ENCODE measurements at regions not wholly inside any gene's neighbourhood (a gene's known extent, or its start where the extent isn't known, plus 50 kb on each side); places are given as distances from the start of the nearest gene placed in this dataset.
"Not testable (repeated sequence)": the region's sequence is repeated elsewhere in the genome, so short reads cannot be mapped to it uniquely, and the experiment has no call there.

- Histone ChIP-seq H3K36me3 (ENCODE audit: control insufficient read depth, insufficient read depth, low read length) (no peaks in the 10 kb centered on the region), H3K4me1 (ENCODE audit: control insufficient read depth, insufficient read depth, low read length) (no peaks in the 10 kb centered on the region), H3K27ac (ENCODE audit: low read length) (no peak overlapping the region), H3K4me3 (ENCODE audit: low read length) (no peak overlapping the region), H3K27me3 (ENCODE audit: control insufficient read depth, insufficient read depth, low read length) (no peaks in the 10 kb centered on the region), H3K9me3 (ENCODE audit: control insufficient read depth, insufficient read depth, low read length) (no peaks in the 10 kb centered on the region)
- WGBS (ENCODE audit: insufficient coverage, insufficient read length), result no CpG with 5 or more reads among the region's 4 CpGs
- no peak for DNase-seq (ENCODE audit: low read depth, low spot score)
Measured at GRCh38 chr1:157437296-157437695, 115.0 kb downstream of the FCRL5 start.

- Histone ChIP-seq H3K27me3 (ENCODE audit: control insufficient read depth, insufficient read depth, low read length) (no peaks in the 10 kb centered on the region), H3K4me1 (ENCODE audit: control insufficient read depth, insufficient read depth, low read length) (no peaks in the 10 kb centered on the region), H3K4me3 (ENCODE audit: low read length) (no peak overlapping the region), H3K9me3 (ENCODE audit: control insufficient read depth, insufficient read depth, low read length) (no peaks in the 10 kb centered on the region), H3K27ac (ENCODE audit: low read length) (no peak overlapping the region), H3K36me3 (ENCODE audit: control insufficient read depth, insufficient read depth, low read length) (no peaks in the 10 kb centered on the region)
- no CpG with 5 or more reads among the region's 5 CpGs for WGBS (ENCODE audit: insufficient coverage, insufficient read length)
- DNase-seq (ENCODE audit: low read depth, low spot score), result no peak
Measured at GRCh38 chr1:157431751-157432150, 120.6 kb downstream of the FCRL5 start.

DNA sequence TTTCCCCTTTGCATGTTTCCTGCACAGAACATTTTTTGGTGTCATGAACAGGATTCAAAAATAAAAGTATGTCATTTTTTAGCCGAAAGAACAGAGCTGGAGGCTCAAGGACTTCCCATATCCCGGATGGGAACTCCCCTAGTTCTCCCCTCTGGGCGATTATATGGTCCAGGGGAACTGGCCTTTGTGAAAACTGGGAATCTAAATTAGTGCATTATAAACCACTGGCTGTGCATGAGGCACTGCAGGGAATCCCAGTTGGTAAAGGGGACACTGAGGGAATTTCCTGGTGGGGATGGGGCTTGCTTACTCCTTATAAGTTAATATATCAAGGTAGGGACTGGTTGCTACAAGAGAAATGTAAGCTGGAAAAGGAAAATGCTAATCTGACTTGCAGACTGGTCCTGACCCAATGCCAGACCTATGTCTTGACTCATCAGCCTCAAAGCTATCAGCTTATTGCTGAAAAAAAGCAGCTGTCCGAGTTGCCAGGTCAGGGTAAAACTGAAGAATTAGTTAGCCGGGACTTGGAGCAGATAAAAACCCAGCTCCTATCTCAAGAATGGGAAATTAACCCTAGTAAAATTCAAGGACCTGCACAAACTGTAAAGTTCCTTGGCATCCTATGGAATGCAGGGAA, 122.6 kb downstream of the FCRL5 start:
- Histone ChIP-seq H3K27ac (ENCODE audit: low read length) (no peak overlapping the region), H3K4me3 (ENCODE audit: low read length) (no peak overlapping the region), H3K36me3 (ENCODE audit: control insufficient read depth, insufficient read depth, low read length) (no peaks in the 10 kb centered on the region), H3K4me1 (ENCODE audit: control insufficient read depth, insufficient read depth, low read length) (no peaks in the 10 kb centered on the region), H3K27me3 (ENCODE audit: control insufficient read depth, insufficient read depth, low read length) (no peaks in the 10 kb centered on the region), H3K9me3 (ENCODE audit: control insufficient read depth, insufficient read depth, low read length) (no peaks in the 10 kb centered on the region)
- WGBS (ENCODE audit: insufficient coverage, insufficient read length), result no CpG with 5 or more reads among the region's 5 CpGs
- DNase-seq (ENCODE audit: low read depth, low spot score), result no peak

DNA sequence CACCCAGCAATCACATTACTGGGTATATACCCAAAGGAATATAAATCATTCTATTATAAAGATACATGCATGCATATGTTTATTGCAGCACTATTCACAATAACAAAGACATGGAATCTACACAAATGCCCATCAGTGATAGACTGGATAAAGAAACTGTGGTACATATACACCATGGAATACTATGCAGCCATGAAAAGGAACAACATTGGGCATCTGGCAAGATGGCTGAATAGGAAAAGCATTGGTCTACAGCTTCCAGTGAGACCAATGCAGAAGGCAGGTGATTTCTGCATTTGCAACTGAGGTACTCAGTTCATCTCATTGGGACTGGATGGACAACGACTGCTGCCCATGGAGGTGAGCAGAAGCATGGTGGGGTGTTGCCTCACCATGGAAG, 128.6 kb downstream of the FCRL5 start:
- not testable (repeated sequence) for H3K27me3 ChIP-seq (ENCODE audit: control insufficient read depth, insufficient read depth, low read length); DNase-seq (ENCODE audit: low read depth, low spot score); H3K9me3 ChIP-seq (ENCODE audit: control insufficient read depth, insufficient read depth, low read length); H3K27ac ChIP-seq (ENCODE audit: low read length); H3K4me3 ChIP-seq (ENCODE audit: low read length); H3K4me1 ChIP-seq (ENCODE audit: control insufficient read depth, insufficient read depth, low read length); H3K36me3 ChIP-seq (ENCODE audit: control insufficient read depth, insufficient read depth, low read length)
- no CpG with 5 or more reads among the region's 1 CpG for WGBS (ENCODE audit: insufficient coverage, insufficient read length)

- Histone ChIP-seq H3K27me3 (ENCODE audit: control insufficient read depth, insufficient read depth, low read length) (no peaks in the 10 kb centered on the region), H3K9me3 (ENCODE audit: control insufficient read depth, insufficient read depth, low read length) (no peaks in the 10 kb centered on the region), H3K27ac (ENCODE audit: low read length) (no peak overlapping the region), H3K4me3 (ENCODE audit: low read length) (no peak overlapping the region), H3K36me3 (ENCODE audit: control insufficient read depth, insufficient read depth, low read length) (no peaks in the 10 kb centered on the region), H3K4me1 (ENCODE audit: control insufficient read depth, insufficient read depth, low read length) (no peaks in the 10 kb centered on the region)
- no CpG with 5 or more reads among the region's 6 CpGs for WGBS (ENCODE audit: insufficient coverage, insufficient read length)
- DNase-seq (ENCODE audit: low read depth, low spot score), result no peak
Measured at GRCh38 chr1:157419845-157420542, 132.3 kb downstream of the FCRL5 start.

GRCh38 chr1:157418659-157419058, 133.7 kb downstream of the FCRL5 start:
- no peaks in the 10 kb centered on the region for H3K36me3 ChIP-seq (ENCODE audit: control insufficient read depth, insufficient read depth, low read length)
- H3K4me3 ChIP-seq (ENCODE audit: low read length), result no peak overlapping the region
- WGBS (ENCODE audit: insufficient coverage, insufficient read length), result no CpG with 5 or more reads among the region's 3 CpGs
- H3K27me3 ChIP-seq (ENCODE audit: control insufficient read depth, insufficient read depth, low read length), result no peaks in the 10 kb centered on the region
- no peaks in the 10 kb centered on the region for H3K4me1 ChIP-seq (ENCODE audit: control insufficient read depth, insufficient read depth, low read length)
- DNase-seq (ENCODE audit: low read depth, low spot score), result no peak
- H3K27ac ChIP-seq (ENCODE audit: low read length), result no peak overlapping the region
- no peaks in the 10 kb centered on the region for H3K9me3 ChIP-seq (ENCODE audit: control insufficient read depth, insufficient read depth, low read length)

DNA sequence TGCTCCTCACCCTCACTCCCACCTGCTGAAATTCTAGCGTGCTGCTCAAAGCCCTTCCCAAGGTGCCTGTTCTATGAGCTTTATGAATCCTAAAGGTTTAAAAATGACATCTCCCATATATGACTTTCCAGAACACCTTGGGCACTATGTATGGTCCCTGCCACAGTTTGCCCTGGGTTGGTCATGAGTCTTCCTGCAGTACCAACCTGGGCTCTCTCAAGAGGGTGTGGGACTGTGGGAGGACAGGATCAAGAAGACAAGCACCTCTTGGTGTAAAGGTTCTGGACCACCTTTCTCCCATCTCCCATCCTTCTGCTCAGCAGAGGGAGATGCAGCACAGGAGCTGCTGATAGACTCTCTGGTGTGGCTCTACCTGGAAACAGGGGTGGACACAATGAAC, 134.1 kb downstream of the FCRL5 start:
- Histone ChIP-seq H3K27ac (ENCODE audit: low read length) (no peak overlapping the region), H3K27me3 (ENCODE audit: control insufficient read depth, insufficient read depth, low read length) (no peaks in the 10 kb centered on the region), H3K4me3 (ENCODE audit: low read length) (no peak overlapping the region), H3K9me3 (ENCODE audit: control insufficient read depth, insufficient read depth, low read length) (no peaks in the 10 kb centered on the region), H3K4me1 (ENCODE audit: control insufficient read depth, insufficient read depth, low read length) (no peaks in the 10 kb centered on the region), H3K36me3 (ENCODE audit: control insufficient read depth, insufficient read depth, low read length) (no peaks in the 10 kb centered on the region)
- whole genome bisulfite sequencing (ENCODE audit: insufficient coverage, insufficient read length), result no CpG with 5 or more reads among the region's 1 CpG
- DNase-seq (ENCODE audit: low read depth, low spot score), result no peak

DNA sequence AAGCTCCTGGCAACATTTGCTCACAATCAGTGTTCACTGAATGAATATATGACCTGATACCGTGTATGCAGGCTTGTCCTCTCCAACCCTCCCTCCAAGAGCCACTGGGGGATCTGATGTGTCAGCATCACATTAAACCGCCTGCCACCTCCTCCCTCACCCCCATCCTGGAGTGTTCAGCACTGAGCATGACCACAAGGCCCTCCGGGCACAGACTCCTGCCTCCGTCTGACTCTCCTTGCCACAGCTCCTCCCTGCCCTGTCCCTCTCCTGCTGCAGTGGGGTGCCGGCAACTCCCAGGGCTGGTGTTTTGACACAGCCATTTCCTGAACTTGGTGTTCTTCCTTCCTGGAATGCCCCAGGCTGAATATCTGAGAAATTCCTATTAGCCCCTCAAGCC, 136.7 kb downstream of the FCRL5 start:
- DNase-seq (ENCODE audit: low read depth, low spot score), result no peak
- WGBS (ENCODE audit: insufficient coverage, insufficient read length), result no CpG with 5 or more reads among the region's 5 CpGs

DNA sequence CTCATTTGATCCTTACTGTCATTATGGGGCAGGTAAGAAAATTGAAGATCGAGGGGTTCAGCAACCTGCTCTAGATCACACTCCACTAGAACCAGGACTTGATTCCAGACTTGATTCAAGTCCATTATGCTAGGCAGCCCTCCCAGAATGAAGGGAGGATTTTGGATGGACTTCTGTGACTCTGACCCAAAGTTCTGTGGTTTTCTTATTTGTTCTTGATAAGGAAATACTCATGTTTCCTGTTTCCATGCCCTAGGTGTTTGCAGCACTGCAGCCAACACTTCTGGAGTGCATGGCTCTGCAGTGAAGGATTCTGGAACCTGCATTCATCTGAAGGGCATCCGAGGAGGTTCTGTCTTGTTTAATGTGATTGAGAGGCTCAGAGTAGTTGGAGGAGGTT, 140.0 kb downstream of the FCRL5 start:
- 0 out of 2 replicates have a peak, but pooled peaks cover 2% of the 10 kb centered on the region for H3K4me1 ChIP-seq (ENCODE audit: control insufficient read depth, insufficient read depth, low read length)
- DNase-seq (ENCODE audit: low read depth, low spot score), result no peak
- no peak overlapping the region for H3K4me3 ChIP-seq (ENCODE audit: low read length)
- H3K36me3 ChIP-seq (ENCODE audit: control insufficient read depth, insufficient read depth, low read length), result no peaks in the 10 kb centered on the region
- no peaks in the 10 kb centered on the region for H3K27me3 ChIP-seq (ENCODE audit: control insufficient read depth, insufficient read depth, low read length)
- no CpG with 5 or more reads among the region's 2 CpGs for WGBS (ENCODE audit: insufficient coverage, insufficient read length)
- no peak overlapping the region for H3K27ac ChIP-seq (ENCODE audit: low read length)
- H3K9me3 ChIP-seq (ENCODE audit: control insufficient read depth, insufficient read depth, low read length), result no peaks in the 10 kb centered on the region

More for the DNA sequence above, 136.7 kb downstream of the FCRL5 start:
- H3K4me3 ChIP-seq (ENCODE audit: low read length), result no peak overlapping the region
- H3K36me3 ChIP-seq (ENCODE audit: control insufficient read depth, insufficient read depth, low read length), result no peaks in the 10 kb centered on the region
- 0 out of 2 replicates have a peak, but pooled peaks cover 2% of the 10 kb centered on the region for H3K4me1 ChIP-seq (ENCODE audit: control insufficient read depth, insufficient read depth, low read length)
- no peaks in the 10 kb centered on the region for H3K9me3 ChIP-seq (ENCODE audit: control insufficient read depth, insufficient read depth, low read length)
- no peaks in the 10 kb centered on the region for H3K27me3 ChIP-seq (ENCODE audit: control insufficient read depth, insufficient read depth, low read length)
- no peak overlapping the region for H3K27ac ChIP-seq (ENCODE audit: low read length)

DNA sequence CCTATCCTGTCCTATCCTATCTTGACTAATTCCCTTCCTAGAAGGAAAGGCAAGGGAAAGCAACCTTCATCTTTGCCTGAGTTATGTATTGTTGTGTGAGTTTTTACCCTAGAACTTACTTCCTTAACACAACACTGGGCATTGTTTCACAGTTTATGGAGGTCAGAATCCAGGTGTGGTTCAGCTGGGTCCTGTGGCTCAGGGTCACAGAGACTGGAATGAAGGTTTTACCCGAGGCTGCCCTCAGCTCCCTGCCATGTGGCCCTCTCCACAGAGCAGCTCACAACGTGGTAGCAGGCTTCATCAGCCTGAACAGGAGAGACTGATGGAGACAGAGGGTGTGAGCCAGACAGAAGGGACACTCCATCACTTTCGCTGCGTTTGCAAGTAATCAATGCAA, 140.5 kb downstream of the FCRL5 start:
- no CpG with 5 or more reads among the region's 4 CpGs for WGBS (ENCODE audit: insufficient coverage, insufficient read length)
- Histone ChIP-seq H3K27ac (ENCODE audit: low read length) (no peak overlapping the region), H3K9me3 (ENCODE audit: control insufficient read depth, insufficient read depth, low read length) (no peaks in the 10 kb centered on the region), H3K4me1 (ENCODE audit: control insufficient read depth, insufficient read depth, low read length) (0 out of 2 replicates have a peak, but pooled peaks cover 2% of the 10 kb centered on the region), H3K4me3 (ENCODE audit: low read length) (no peak overlapping the region), H3K36me3 (ENCODE audit: control insufficient read depth, insufficient read depth, low read length) (no peaks in the 10 kb centered on the region), H3K27me3 (ENCODE audit: control insufficient read depth, insufficient read depth, low read length) (no peaks in the 10 kb centered on the region)
- no peak for DNase-seq (ENCODE audit: low read depth, low spot score)

- Histone ChIP-seq H3K27ac (ENCODE audit: low read length) (no peak overlapping the region), H3K27me3 (ENCODE audit: control insufficient read depth, insufficient read depth, low read length) (no peaks in the 10 kb centered on the region), H3K9me3 (ENCODE audit: control insufficient read depth, insufficient read depth, low read length) (no peaks in the 10 kb centered on the region), H3K4me3 (ENCODE audit: low read length) (no peak overlapping the region), H3K36me3 (ENCODE audit: control insufficient read depth, insufficient read depth, low read length) (no peaks in the 10 kb centered on the region), H3K4me1 (ENCODE audit: control insufficient read depth, insufficient read depth, low read length) (0 out of 2 replicates have a peak, but pooled peaks cover 2% of the 10 kb centered on the region)
- no peak for DNase-seq (ENCODE audit: low read depth, low spot score)
- WGBS (ENCODE audit: insufficient coverage, insufficient read length), result no CpG with 5 or more reads among the region's 2 CpGs
Measured at GRCh38 chr1:157411064-157411463, 141.3 kb downstream of the FCRL5 start.

Data from iPS DF 6.9 (cell line).